ENCODE measurements at regions not wholly inside any gene's neighbourhood (a gene's known extent, or its start where the extent isn't known, plus 50 kb on each side); places are given as distances from the start of the nearest gene placed in this dataset.

GRCh38 chr10:47071891-47072290, 160.7 kb downstream of the PTPN20 start:
- H3K9me3 Mint-ChIP-seq (ENCODE audit: insufficient read depth): no peaks in the 10 kb centered on the region
- H3K4me1 Mint-ChIP-seq: no peaks in the 10 kb centered on the region
- Histone ChIP-seq H3K79me2 (ENCODE audit: control insufficient read depth, insufficient read depth, low read length) (no peaks in the 10 kb centered on the region), H3K36me3 (replicated peaks in 1 of 2; ENCODE audit: control extremely low read depth in 1 of 2, control insufficient read depth in 1 of 2, extremely low read depth in 1 of 2, insufficient read depth in 2 of 2, low read length in 1 of 2) (no peaks in the 10 kb centered on the region), H3K27me3 (replicated peaks in 1 of 4; ENCODE audit: control extremely low read depth in 1 of 4, control insufficient read depth in 3 of 4, insufficient read depth in 4 of 4, low read length in 3 of 4) (no peaks in the 10 kb centered on the region), H3K4me1 (ENCODE audit: control insufficient read depth in 2 of 2, insufficient read depth in 2 of 2, low read length in 2 of 2) (no peaks in the 10 kb centered on the region), H3K9ac (ENCODE audit: low read length) (no peak overlapping the region), H3K27ac (ENCODE audit: low read length in 2 of 2) (no peak overlapping the region), H2AFZ (ENCODE audit: insufficient read depth, low read depth, low read length, poor library complexity, severe bottlenecking) (no peak overlapping the region), H3K4me3 (ENCODE audit: control extremely low read depth in 1 of 5, extremely low read depth in 1 of 5, insufficient read depth in 1 of 5, low read depth in 2 of 5, low read length in 4 of 5) (no peak overlapping the region), H3K4me2 (replicated peaks; ENCODE audit: low read depth, low read length, poor library complexity, severe bottlenecking) (no peak overlapping the region), H3K9me3 (ENCODE audit: control extremely low read depth in 1 of 3, control insufficient read depth in 2 of 3, insufficient read depth in 1 of 3, low read length in 2 of 3) (no peaks in the 10 kb centered on the region), H4K20me1 (ENCODE audit: control insufficient read depth, insufficient read depth, low read length, poor library complexity, severe bottlenecking) (no peaks in the 10 kb centered on the region)
- no peak for ATAC-seq (ENCODE audit: low read depth)
- intact Hi-C loops (cut with micrococcal nuclease): no loop called here
- TF ChIP-seq CTCF (IDR thresholded peaks at IDR 0.05) (no peak), EZH2 (IDR thresholded peaks at IDR 0.05; ENCODE audit: borderline replicate concordance, insufficient read depth, low read depth, low read length, poor library complexity, severe bottlenecking) (no peak)
- CTCF ChIA-PET: interaction anchor here (1.1 kb wide), 1 partner anchor 269 kb away, joined by 3 read pairs; no protein-coding TSS in a partner anchor
- peaks cover 19% of the 10 kb centered on the region for H3K27me3 Mint-ChIP-seq
- POLR2A ChIA-PET: no interaction called here
- no peak overlapping the region for H3K4me3 Mint-ChIP-seq
- no peak overlapping the region for H3K27ac Mint-ChIP-seq
- no peak for DNase-seq

GRCh38 chr10:47073967-47074366, 162.7 kb downstream of the PTPN20 start:
- H2AFZ ChIP-seq (ENCODE audit: insufficient read depth, low read depth, low read length, poor library complexity, severe bottlenecking): no peak overlapping the region
- 80% methylated on average over 1 of the region's 3 CpGs for WGBS (ENCODE audit: insufficient coverage)
- no peak overlapping the region for H3K4me3 Mint-ChIP-seq
- H3K4me3 ChIP-seq (ENCODE audit: control extremely low read depth in 1 of 5, extremely low read depth in 1 of 5, insufficient read depth in 1 of 5, low read depth in 2 of 5, low read length in 4 of 5): no peak overlapping the region
- ChIA-PET POLR2A (no interaction called here), CTCF (no interaction called here)
- H3K27me3 Mint-ChIP-seq: peaks cover 21% of the 10 kb centered on the region
- peaks cover 0 to 3% (median 0%) of the 10 kb centered on the region in 3 donors for H3K9me3 ChIP-seq (ENCODE audit: control extremely low read depth in 1 of 3, control insufficient read depth in 2 of 3, insufficient read depth in 1 of 3, low read length in 2 of 3)
- H3K4me1 ChIP-seq (ENCODE audit: control insufficient read depth in 2 of 2, insufficient read depth in 2 of 2, low read length in 2 of 2): no peaks in the 10 kb centered on the region
- H3K79me2 ChIP-seq (ENCODE audit: control insufficient read depth, insufficient read depth, low read length): no peaks in the 10 kb centered on the region
- H3K36me3 ChIP-seq (replicated peaks in 1 of 2; ENCODE audit: control extremely low read depth in 1 of 2, control insufficient read depth in 1 of 2, extremely low read depth in 1 of 2, insufficient read depth in 2 of 2, low read length in 1 of 2): no peaks in the 10 kb centered on the region
- no peak overlapping the region for H3K4me2 ChIP-seq (replicated peaks; ENCODE audit: low read depth, low read length, poor library complexity, severe bottlenecking)
- no peak overlapping the region for H3K27ac ChIP-seq (ENCODE audit: low read length in 2 of 2)
- H3K9ac ChIP-seq (ENCODE audit: low read length): no peak overlapping the region
- no peaks in the 10 kb centered on the region for H3K9me3 Mint-ChIP-seq (ENCODE audit: insufficient read depth)
- ATAC-seq (ENCODE audit: low read depth) (no peak), DNase-seq (no peak)
- intact Hi-C loops (cut with micrococcal nuclease): no loop called here
- TF ChIP-seq EZH2 (IDR thresholded peaks at IDR 0.05; ENCODE audit: borderline replicate concordance, insufficient read depth, low read depth, low read length, poor library complexity, severe bottlenecking) (no peak), CTCF (IDR thresholded peaks at IDR 0.05) (no peak)
- no peak overlapping the region for H3K27ac Mint-ChIP-seq
- H4K20me1 ChIP-seq (ENCODE audit: control insufficient read depth, insufficient read depth, low read length, poor library complexity, severe bottlenecking): no peaks in the 10 kb centered on the region
- no peaks in the 10 kb centered on the region for H3K4me1 Mint-ChIP-seq
- H3K27me3 ChIP-seq (replicated peaks in 1 of 4; ENCODE audit: control extremely low read depth in 1 of 4, control insufficient read depth in 3 of 4, insufficient read depth in 4 of 4, low read length in 3 of 4): no peaks in the 10 kb centered on the region
